ENCODE measurements at regions not wholly inside any gene's neighbourhood (a gene's known extent, or its start where the extent isn't known, plus 50 kb on each side); places are given as distances from the start of the nearest gene placed in this dataset.

DNA sequence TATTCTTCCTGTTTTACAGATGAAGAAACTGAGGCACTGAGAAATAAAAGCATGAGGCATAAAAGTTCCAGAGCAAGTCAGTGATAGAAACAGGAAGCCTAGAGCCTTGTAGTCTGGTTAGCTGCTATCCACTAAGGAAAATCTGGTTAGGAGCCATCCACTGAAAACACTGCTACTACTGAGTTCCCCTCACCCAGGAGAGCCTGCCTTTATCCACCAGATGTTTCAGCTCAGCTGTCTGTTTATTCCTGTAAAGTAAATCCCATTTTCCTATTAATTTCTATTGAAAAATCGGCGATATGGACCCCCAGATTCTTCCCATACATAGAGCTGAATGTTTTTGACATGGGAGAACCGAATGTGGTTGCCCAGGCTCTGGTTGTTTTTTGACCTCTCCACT, 63.7 kb upstream of the LMO4 start:
- TF ChIP-seq EZH2 (IDR thresholded peaks at IDR 0.05; ENCODE audit: borderline replicate concordance, low read length) = no peak
- TF ChIP-seq, protein P1, sequence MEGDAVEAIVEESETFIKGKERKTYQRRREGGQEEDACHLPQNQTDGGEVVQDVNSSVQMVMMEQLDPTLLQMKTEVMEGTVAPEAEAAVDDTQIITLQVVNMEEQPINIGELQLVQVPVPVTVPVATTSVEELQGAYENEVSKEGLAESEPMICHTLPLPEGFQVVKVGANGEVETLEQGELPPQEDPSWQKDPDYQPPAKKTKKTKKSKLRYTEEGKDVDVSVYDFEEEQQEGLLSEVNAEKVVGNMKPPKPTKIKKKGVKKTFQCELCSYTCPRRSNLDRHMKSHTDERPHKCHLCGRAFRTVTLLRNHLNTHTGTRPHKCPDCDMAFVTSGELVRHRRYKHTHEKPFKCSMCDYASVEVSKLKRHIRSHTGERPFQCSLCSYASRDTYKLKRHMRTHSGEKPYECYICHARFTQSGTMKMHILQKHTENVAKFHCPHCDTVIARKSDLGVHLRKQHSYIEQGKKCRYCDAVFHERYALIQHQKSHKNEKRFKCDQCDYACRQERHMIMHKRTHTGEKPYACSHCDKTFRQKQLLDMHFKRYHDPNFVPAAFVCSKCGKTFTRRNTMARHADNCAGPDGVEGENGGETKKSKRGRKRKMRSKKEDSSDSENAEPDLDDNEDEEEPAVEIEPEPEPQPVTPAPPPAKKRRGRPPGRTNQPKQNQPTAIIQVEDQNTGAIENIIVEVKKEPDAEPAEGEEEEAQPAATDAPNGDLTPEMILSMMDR (conservative IDR thresholded peaks at IDR 0.05 in 1 of 2, IDR thresholded peaks at IDR 0.05 in 1 of 2; ENCODE audit: extremely low read depth in 1 of 2, insufficient read depth in 1 of 2, low read depth in 1 of 2, low read length in 2 of 2) = no peak
